Activated naive CD4-positive, alpha-beta T cell treated with Interleukin-2 at 50 U/mL for 16 hours (primary cell): ENCODE measurements at regions not wholly inside any gene's neighbourhood (a gene's known extent, or its start where the extent isn't known, plus 50 kb on each side); places are given as distances from the start of the nearest gene placed in this dataset.
"Not testable (repeated sequence)": the region's sequence is repeated elsewhere in the genome, so short reads cannot be mapped to it uniquely, and the experiment has no call there.

Experiments
- DNase-seq: peaks from one replicate; pipeline ENCODE4 v3.0.0-alpha.2; 2020

GRCh38 chr3:153952091-153952490, 169.1 kb upstream of the ARHGEF26 start:
- no peak for DNase-seq

DNA sequence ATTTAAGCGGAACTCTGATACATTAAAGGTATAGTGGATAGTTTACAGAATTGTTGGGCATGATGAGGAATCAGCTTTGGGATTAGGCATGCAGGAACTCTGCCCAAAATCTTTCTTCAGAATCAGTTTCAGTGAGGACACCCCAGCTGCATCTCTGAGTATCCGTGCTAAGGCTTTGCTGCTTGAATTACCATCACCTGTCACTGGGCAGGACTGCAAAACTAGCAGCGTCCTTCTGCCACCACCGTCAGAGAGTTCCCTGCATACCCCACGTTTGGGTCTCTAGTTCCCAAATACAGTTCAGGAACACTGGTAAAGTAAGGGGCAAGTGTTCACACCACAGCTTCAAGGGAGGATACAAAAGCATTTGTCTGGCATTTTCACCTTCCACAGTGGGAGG, 164.6 kb upstream of the ARHGEF26 start:
- no peak for DNase-seq

GRCh38 chr3:153957421-153957820, 163.8 kb upstream of the ARHGEF26 start:
- DNase-seq = no peak

- no peak for DNase-seq
Observed at GRCh38 chr3:153958635-153959595, 162.3 kb upstream of the ARHGEF26 start.

DNA sequence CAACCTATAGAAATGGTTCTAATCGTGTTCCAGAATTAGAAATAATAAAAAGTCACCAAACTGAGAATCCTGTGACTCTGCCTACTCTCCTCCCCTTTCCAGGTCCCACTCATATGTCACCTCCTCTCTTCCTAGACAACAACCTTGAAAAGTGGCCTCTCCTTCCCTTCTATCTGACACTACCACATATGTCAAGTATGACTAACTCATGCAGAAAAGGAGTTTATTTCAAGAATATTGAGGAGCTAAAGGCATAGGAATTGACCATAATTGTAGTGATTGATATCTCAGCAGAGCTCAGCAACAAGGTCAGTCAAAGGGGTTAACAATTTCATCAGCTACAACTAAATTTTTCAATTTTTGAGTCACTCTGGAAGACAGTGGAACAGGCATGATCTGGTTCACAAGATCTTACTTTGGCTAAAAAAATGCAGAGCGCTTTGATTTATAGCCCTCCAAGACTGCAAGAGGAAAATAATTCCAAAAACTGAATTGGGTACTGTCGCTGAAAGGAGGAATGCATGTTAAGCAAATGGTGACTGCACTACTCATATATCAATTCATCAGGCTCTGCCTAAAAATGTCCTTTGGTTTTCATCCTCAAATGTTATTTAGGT, 160.6 kb upstream of the ARHGEF26 start:
- DNase-seq = no peak

GRCh38 chr3:153961494-153961893, 159.7 kb upstream of the ARHGEF26 start:
- DNase-seq = no peak

DNA sequence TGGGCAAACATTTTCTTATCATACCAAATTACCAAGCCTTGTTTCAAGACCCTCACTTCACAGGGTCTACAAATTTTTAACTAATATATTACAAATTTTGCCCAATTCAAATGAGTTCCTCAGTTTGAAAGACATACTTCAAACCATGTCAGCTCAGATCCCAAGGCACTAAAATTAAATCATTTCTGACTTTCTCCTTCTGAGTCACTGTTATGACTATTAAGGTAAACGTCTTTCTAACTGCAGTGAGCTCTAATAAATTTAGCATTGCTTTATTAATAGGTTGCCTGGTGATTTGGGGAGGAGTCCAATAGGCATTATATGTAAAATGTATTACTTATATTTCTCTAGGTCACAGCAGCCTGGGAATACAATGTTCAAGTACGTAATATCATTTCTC, 158.2 kb upstream of the ARHGEF26 start:
- no peak for DNase-seq

- no peak for DNase-seq
Observed at GRCh38 chr3:153967260-153967659, 153.9 kb upstream of the ARHGEF26 start.

DNA sequence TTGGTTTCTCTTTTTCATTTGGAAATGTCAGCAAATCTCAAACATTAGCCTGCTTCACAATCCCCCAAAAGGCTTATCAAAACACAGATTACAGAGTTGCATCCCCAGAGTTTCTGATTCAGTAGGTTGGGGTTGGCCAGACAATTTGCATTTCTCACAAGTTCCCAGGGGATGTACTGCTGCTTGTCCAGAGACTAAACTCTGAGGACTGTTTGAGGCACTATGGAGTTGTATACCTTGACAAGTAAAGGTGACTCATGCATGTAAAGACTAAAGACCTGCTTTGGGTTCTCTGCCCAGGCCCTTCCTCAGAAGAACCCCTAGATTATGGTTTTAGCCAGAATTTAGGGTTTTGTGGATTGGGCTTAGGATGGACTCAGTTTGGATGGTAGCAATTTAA, 151.1 kb upstream of the ARHGEF26 start:
- no peak for DNase-seq

DNA sequence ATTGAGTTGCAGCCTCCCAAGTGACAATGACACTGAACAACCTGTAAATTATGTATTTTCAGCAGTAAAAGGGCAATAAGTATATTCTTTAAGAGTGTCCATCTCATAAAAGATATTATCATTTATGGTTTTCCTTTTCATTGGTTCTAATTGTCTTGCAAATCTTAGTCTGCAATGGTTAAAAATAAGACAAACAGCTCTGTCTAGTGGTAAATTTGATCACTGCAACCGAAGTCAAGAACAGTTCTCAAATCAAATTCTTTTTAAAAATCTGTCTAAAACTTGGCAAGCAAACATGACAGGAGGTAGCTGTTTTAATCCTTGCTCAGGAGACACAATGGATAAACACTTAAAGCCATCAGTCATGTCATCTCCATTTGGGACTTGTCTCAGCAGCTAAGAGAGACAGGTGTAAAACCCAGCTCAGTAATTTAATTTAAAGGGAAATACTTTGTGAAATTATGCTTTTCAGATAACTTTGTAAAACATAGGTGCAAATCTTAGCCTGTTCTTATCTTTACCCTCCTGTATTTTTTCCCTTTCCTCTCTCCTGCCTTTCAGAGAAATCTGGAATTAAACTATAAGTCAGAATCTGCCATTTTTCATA, 150.3 kb upstream of the ARHGEF26 start:
- no peak for DNase-seq

DNA sequence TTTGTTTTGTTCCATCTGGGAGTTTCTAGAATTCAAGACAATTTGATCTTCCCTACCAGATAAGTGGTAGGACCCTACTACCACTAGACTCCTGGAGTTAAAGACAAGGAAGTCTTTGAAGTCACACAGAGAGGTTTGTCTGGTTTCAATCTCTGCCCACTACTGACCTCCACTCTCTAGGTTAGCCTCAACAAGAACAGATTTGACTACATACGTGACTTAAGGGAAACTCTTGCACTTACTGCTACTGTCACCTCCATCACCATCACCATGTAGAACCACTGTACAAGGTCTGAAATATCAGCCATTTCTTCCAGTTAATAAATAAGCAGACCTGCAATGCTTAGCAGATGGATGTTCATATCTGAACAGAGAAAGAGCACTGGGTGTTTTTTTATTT, 148.3 kb upstream of the ARHGEF26 start:
- no peak for DNase-seq

DNA sequence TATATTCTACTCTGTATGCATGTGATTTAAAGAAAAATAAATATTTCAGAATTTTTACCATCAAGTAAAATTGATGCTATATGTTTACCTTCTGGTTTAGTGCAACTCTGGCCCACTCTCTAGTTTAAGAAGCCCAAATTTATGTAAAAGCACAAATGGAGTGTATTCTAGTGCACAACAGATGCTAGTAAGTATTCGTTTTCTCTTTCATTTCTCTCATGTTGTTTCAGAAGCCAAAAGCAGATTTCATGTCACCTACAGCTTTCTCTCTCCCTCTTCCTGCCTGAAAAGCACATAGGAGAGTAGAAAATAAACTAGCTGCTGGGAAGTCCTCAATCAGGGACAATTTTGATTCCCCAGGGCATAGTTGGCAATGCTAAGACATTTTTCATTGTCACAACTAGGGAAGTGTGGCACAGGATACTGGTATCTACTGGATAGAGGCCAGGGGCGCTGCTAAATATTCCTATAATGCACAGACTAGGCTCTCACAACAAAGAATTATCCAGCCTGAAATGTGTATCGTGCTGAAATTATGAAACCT, 147.4 kb upstream of the ARHGEF26 start:
- DNase-seq = no peak

- no peak for DNase-seq
Observed at GRCh38 chr3:153974614-153975013, 146.6 kb upstream of the ARHGEF26 start.

GRCh38 chr3:153976891-153977554, 144.2 kb upstream of the ARHGEF26 start:
- no peak for DNase-seq

- no peak for DNase-seq
Observed at GRCh38 chr3:153978006-153978405, 143.2 kb upstream of the ARHGEF26 start.

DNA sequence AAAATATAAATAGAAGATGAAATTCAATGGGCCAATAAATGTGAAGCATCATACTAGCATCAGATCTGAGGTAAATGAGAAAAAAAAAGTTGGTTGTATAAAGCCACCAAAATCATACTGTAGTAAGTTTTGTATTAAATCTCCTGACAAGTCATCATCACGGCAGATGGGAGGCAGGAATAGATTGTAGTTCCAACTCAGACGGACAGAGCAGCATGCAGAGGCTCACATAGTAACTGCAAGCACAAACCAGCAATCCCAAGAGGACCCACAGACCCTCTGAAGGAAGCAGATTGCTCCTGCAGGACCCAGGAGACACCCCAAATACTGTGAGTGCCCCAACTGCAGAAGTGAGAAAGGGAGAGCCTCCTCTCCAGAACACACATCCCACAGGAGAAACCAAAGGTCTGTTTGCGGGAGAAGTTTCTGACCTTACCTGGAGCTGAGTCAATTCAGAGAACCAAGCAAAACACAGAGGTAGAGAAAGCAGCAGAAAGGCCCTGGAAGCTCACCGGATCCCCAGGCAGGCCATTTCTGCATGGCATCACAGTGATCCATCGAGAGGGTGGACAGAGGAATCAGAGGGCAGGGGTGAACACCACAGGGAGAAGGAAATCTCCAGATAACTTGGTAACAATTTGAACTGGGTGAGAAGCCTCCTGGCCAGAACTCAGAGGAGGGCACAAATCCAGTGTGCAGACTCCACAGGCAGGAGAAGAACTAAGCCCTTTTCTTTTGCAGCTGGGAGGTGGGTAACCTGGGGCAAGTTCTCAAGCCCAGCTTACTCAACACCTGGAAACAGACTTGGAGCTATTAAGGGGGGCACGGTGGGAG, 141.6 kb upstream of the ARHGEF26 start:
- DNase-seq = no peak

DNA sequence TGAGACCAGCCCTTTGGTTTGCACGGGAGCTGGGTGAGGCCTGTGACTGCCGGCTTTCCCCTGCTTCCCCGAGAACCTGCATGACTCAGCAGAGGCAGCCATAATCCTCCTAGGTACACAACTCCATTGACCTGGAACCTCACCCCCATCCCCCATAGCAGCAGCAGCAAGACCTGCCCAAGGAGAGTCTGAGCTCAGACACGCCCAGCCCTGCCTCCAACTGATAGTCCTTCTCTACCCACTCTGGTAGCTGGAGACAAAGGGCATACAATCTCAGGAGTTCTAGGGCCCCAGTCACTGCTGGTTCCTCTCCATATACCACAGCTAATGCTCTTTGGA, 141.0 kb upstream of the ARHGEF26 start:
- no peak for DNase-seq

DNA sequence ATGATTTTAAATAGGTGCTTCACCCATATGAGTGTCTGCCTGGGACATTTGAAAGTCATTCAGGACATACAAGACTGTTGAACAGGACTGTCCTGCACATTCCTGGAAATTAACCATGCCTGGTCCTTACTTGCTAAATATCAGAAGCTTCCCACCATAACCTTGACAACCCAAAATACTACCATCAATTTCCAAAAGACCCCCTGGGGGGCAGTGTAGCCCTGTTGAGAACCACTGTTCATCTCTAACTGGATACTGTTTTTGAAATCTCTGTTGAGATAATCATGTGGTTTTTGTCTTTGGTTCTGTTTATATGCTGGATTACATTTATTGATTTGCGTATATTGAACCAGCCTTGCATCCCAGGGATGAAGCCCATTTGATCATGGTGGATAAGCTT, 123.8 kb upstream of the ARHGEF26 start:
- DNase-seq = not testable (repeated sequence)

GRCh38 chr3:154003649-154004048, 117.5 kb upstream of the ARHGEF26 start:
- no peak for DNase-seq

GRCh38 chr3:154011036-154011435, 110.2 kb upstream of the ARHGEF26 start:
- DNase-seq = no peak

GRCh38 chr3:154013736-154014135, 107.5 kb upstream of the ARHGEF26 start:
- DNase-seq = no peak

GRCh38 chr3:154015307-154015706, 105.9 kb upstream of the ARHGEF26 start:
- no peak for DNase-seq
